Fibroblast of villous mesenchyme (primary cell): ENCODE measurements at regions not wholly inside any gene's neighbourhood (a gene's known extent, or its start where the extent isn't known, plus 50 kb on each side); places are given as distances from the start of the nearest gene placed in this dataset.

Source experiments
- DNase-seq: peaks from one replicate; pipeline ENCODE4 v3.0.0-alpha.2; 2010; ENCODE audit warnings: low read depth
- H3K4me3 ChIP-seq: 2 replicates; pipeline ENCODE4 v1.5.1; 2011; ENCODE audit warnings: low read depth, mild to moderate bottlenecking, low read length
- CTCF ChIP-seq: IDR thresholded peaks from 2 replicates; pipeline ENCODE4 v1.5.1; 2012; ENCODE audit warnings: low read depth, mild to moderate bottlenecking, low read length; ENCODE audit not compliant: insufficient read depth

GRCh38 chr4:24245491-24245820 is 338.9 kb downstream of the DHX15 start:
- no peak for DNase-seq
- H3K4me3 ChIP-seq = no peak overlapping the region
- no peak for TF ChIP-seq CTCF

DNA sequence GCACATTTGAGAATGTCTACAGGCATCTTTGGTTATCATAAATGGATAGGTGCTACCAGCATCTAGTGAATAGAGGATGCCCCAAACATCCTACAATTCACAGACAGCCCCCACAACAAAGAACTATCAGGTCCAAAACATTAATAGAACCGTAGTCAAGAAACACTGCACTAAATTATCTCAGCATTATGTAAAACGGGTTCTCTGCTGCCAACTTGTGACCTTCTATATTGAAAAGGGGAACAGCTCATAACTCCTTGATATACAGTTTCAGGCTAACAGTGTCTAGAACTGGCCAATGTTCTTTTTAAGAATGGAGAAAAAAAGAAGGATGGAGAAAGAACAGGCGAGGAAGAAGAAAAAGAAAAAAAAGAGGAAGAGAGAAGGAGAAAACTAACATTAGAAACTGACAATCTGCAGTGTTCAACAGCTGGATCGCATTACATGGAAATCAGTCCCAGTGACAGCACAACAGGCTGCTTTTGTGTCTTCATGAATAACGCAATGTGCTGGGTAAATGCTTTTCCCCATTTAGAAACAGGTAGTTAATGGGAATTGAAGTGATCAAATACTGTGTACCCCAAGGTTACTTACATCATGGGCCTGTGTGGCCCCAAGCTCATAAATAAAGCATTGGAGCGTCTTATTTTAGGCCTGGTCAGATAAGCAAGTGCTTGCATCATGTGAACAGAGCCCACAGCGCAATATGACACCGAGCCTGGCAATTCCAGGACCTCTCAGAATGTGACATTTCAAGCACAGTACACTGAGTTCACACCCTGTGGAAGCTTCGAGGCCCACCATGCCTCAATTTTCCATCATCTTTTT is 339.5 kb downstream of the DHX15 start:
- no peak overlapping the region for H3K4me3 ChIP-seq
- TF ChIP-seq CTCF = no peak
- no peak for DNase-seq

GRCh38 chr4:24243641-24244040 is 340.7 kb downstream of the DHX15 start:
- no peak overlapping the region for H3K4me3 ChIP-seq
- no peak for DNase-seq
- TF ChIP-seq CTCF = no peak

GRCh38 chr4:24241511-24241910 is 342.8 kb downstream of the DHX15 start:
- no peak overlapping the region for H3K4me3 ChIP-seq
- DNase-seq = no peak
- no peak for TF ChIP-seq CTCF

DNA sequence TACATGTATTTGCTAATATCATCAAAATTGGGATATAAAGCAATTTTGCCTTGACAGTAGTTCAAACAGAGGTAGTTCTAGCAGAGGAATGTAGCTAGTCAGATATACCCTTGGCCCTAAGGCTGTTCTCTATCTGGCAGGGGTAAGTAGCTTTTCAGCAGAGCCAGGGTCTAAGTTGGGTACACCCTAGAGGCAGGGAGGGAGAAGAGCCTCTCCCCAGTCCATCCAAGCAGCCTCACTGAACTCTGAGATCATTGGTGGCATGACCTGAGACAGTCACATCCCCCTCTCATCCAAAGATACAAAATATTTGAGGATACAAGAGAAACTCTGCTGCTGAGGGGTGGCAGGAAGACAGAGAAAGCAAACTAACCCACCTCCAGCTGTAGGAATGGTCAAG is 343.7 kb downstream of the DHX15 start:
- no peak overlapping the region for H3K4me3 ChIP-seq
- DNase-seq = no peak
- no peak for TF ChIP-seq CTCF

DNA sequence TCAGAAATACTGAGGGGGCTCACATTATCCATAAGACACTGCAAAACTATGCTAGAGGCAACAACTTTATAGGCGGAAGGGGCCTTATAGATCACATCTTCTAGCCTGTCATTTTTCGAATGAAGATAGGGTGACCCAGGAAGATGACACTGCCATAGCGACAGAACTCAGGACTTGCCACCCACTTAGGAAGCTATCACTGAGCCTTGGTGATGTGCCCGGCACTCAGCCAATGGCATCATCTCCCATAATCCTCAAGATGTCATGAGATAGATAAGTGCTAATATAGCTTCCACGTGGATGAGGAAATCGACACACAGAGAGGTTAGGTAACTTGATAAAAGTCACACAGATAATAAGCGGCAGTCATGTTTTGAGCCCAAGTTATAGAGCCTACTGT is 346.6 kb downstream of the DHX15 start:
- no peak overlapping the region for H3K4me3 ChIP-seq
- no peak for DNase-seq

More for the DNA sequence above, 346.6 kb downstream of the DHX15 start:
- no peak for TF ChIP-seq CTCF
